OCI-LY7 (cell line): ENCODE measurements at regions not wholly inside any gene's neighbourhood (a gene's known extent, or its start where the extent isn't known, plus 50 kb on each side); places are given as distances from the start of the nearest gene placed in this dataset.

Experiments used
- BruUV-seq: library from RNA; stranded (reverse); fragments of 400-500 nt; replicated peaks from 2 replicates; lab custom pipeline; 2021; lab: Mats Ljungman, UMichigan
- CTCF ChIA-PET: fragments of 300-600 bp; sonication (Branson Sonifier 250); formaldehyde crosslinking; loops from one replicate; lab custom pipeline; 2022; ENCODE audit warnings: antibody characterized with exemption; ENCODE audit not compliant: unreplicated experiment; lab: Charles Lee
- POLR2A ChIA-PET: fragments of 300-600 bp; sonication (Branson Sonifier 250); formaldehyde crosslinking; loops from one replicate; lab custom pipeline; 2022; ENCODE audit warnings: antibody characterized with exemption; lab: Charles Lee
- DNase-seq: peaks from one replicate; pipeline ENCODE4 v3.0.0-alpha.2; 2015; ENCODE audit warnings: low spot score
- H2AFZ ChIP-seq: fragments of 200-600 bp; sonication (generic), shearing (Covaris generic); 2 replicates; pipeline ENCODE4 v1.6.1; 2014; ENCODE audit warnings: mild to moderate bottlenecking, antibody characterized with exemption, low read length, moderate library complexity
- H3K27ac ChIP-seq: fragments of 200-600 bp; sonication (generic); 2 replicates; pipeline ENCODE4 v1.5.1; 2014; ENCODE audit warnings: mixed run types, low read depth, mild to moderate bottlenecking, moderate library complexity, low read length, inconsistent platforms; ENCODE audit not compliant: poor library complexity, severe bottlenecking
- H3K36me3 ChIP-seq: fragments of 200-600 bp; sonication (generic); 2 replicates; pipeline ENCODE4 v1.6.1; 2014; ENCODE audit warnings: mild to moderate bottlenecking, antibody characterized with exemption, low read length, moderate library complexity, mixed read lengths; ENCODE audit not compliant: insufficient read depth
- H3K4me1 ChIP-seq: fragments of 200-600 bp; sonication (generic); 2 replicates; pipeline ENCODE4 v1.5.1; 2014; ENCODE audit warnings: mild to moderate bottlenecking, low read length; ENCODE audit not compliant: insufficient read depth, poor library complexity, severe bottlenecking
- H3K4me2 ChIP-seq: fragments of 200-600 bp; sonication (generic); 2 replicates; pipeline ENCODE4 v1.6.1; 2014; ENCODE audit warnings: mild to moderate bottlenecking, low read length
- H3K4me3 ChIP-seq: fragments of 200-600 bp; sonication (generic); 2 replicates; pipeline ENCODE4 v1.5.1; 2014; ENCODE audit warnings: mild to moderate bottlenecking, low read depth, low read length; ENCODE audit not compliant: poor library complexity, severe bottlenecking
- H3K79me2 ChIP-seq: fragments of 200-600 bp; sonication (generic); 2 replicates; pipeline ENCODE4 v1.6.1; 2016; ENCODE audit warnings: low read depth, mild to moderate bottlenecking, low read length, moderate library complexity, mixed read lengths; ENCODE audit not compliant: insufficient read depth
- H3K9me2 ChIP-seq: fragments of 200-600 bp; sonication (generic); 2 replicates; pipeline ENCODE4 v1.6.1; 2016; ENCODE audit warnings: mild to moderate bottlenecking, low read length, mixed read lengths; ENCODE audit not compliant: insufficient read depth
- H3K9me3 ChIP-seq: fragments of 200-600 bp; sonication (generic); 2 replicates; pipeline ENCODE4 v1.6.1; 2014; ENCODE audit warnings: mild to moderate bottlenecking, mixed run types, low read length, mixed read lengths
- H4K20me1 ChIP-seq: fragments of 200-600 bp; sonication (generic); 2 replicates; pipeline ENCODE4 v1.6.1; 2014; ENCODE audit warnings: mild to moderate bottlenecking, antibody characterized with exemption, low read length, moderate library complexity, mixed read lengths; ENCODE audit not compliant: insufficient read depth
- CTCF ChIP-seq: fragments of 200-600 bp; sonication (generic); conservative IDR thresholded peaks from 2 replicates; pipeline ENCODE4 v1.5.1; 2014; ENCODE audit warnings: mild to moderate bottlenecking, antibody characterized with exemption, low read length, moderate library complexity, mixed read lengths
- EZH2phosphoT487 ChIP-seq: fragments of 200-600 bp; sonication (generic); IDR thresholded peaks from 2 replicates; pipeline ENCODE4 v1.6.1; 2018; ENCODE audit warnings: low read depth, borderline replicate concordance, mild to moderate bottlenecking, mixed run types, antibody characterized with exemption, low read length, moderate library complexity, mixed read lengths
- intact Hi-C: fragments of 100-400 bp; cut with micrococcal nuclease; formaldehyde crosslinking; loops from one replicate; pipeline ENCODE4 v1.10.0; 2022; ENCODE audit not compliant: unreplicated experiment

GRCh38 chr2:4914551-4914950, 777.6 kb upstream of the SOX11 start:
- ChIA-PET CTCF (no interaction called here), POLR2A (no interaction called here)
- Histone ChIP-seq H3K4me2 (no peak overlapping the region), H3K36me3 (no peaks in the 10 kb centered on the region), H3K79me2 (no peaks in the 10 kb centered on the region), H3K9me2 (no peaks in the 10 kb centered on the region), H3K27ac (no peak overlapping the region), H2AFZ (no peak overlapping the region), H3K4me1 (no peaks in the 10 kb centered on the region), H4K20me1 (no peaks in the 10 kb centered on the region), H3K9me3 (no peaks in the 10 kb centered on the region), H3K4me3 (no peak overlapping the region)
- intact Hi-C loops: no loop called here
- no peak for DNase-seq
- BruUV-seq: no TSS peak
- no peak for TF ChIP-seq EZH2phosphoT487
- no peak for TF ChIP-seq CTCF

- Histone ChIP-seq H3K36me3 (no peaks in the 10 kb centered on the region), H3K9me3 (no peaks in the 10 kb centered on the region), H3K27ac (no peak overlapping the region), H2AFZ (no peak overlapping the region), H4K20me1 (no peaks in the 10 kb centered on the region), H3K79me2 (no peaks in the 10 kb centered on the region), H3K4me2 (no peak overlapping the region), H3K4me1 (no peaks in the 10 kb centered on the region), H3K9me2 (no peaks in the 10 kb centered on the region), H3K4me3 (no peak overlapping the region)
- no TSS peak for BruUV-seq
- ChIA-PET CTCF (no interaction called here), POLR2A (no interaction called here)
- TF ChIP-seq CTCF: no peak
- TF ChIP-seq EZH2phosphoT487: no peak
- DNase-seq: no peak
- intact Hi-C loops: no loop called here
Observed at GRCh38 chr2:4915357-4915756, 776.8 kb upstream of the SOX11 start.

GRCh38 chr2:4916094-4916493, 776.1 kb upstream of the SOX11 start:
- Histone ChIP-seq H3K79me2 (no peaks in the 10 kb centered on the region), H4K20me1 (no peaks in the 10 kb centered on the region), H3K4me2 (no peak overlapping the region), H3K4me3 (no peak overlapping the region), H3K9me2 (no peaks in the 10 kb centered on the region), H3K36me3 (no peaks in the 10 kb centered on the region), H3K9me3 (no peaks in the 10 kb centered on the region), H3K27ac (no peak overlapping the region), H2AFZ (no peak overlapping the region), H3K4me1 (no peaks in the 10 kb centered on the region)
- intact Hi-C loops: no loop called here
- CTCF ChIA-PET: no interaction called here
- TF ChIP-seq CTCF: no peak
- TF ChIP-seq EZH2phosphoT487: no peak
- POLR2A ChIA-PET: no interaction called here
- no TSS peak for BruUV-seq
- no peak for DNase-seq
